ENCODE measurements at regions not wholly inside any gene's neighbourhood (a gene's known extent, or its start where the extent isn't known, plus 50 kb on each side); places are given as distances from the start of the nearest gene placed in this dataset.
"Not testable (repeated sequence)": the region's sequence is repeated elsewhere in the genome, so short reads cannot be mapped to it uniquely, and the experiment has no call there.

DNA sequence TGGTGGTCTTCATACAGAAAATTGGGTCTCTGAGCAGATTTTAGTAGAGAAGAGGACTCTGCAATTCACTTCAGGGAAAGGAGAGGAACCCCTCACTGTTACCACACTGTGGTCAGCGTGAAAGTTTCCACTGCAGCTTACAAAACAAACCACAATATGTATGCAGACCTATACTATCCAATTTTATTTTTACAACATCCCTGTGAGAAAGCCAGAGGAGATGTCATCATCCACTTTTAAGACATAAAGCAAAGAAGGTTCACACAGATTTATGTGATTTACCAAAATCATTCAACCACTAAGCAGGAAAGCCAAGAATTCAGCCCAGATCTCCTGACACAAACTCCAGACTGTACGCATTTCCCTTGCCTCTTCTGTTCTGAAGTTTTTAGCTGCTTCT lies 442.4 kb downstream of the FRK start:
- FAIRE-seq, result no peak

DNA sequence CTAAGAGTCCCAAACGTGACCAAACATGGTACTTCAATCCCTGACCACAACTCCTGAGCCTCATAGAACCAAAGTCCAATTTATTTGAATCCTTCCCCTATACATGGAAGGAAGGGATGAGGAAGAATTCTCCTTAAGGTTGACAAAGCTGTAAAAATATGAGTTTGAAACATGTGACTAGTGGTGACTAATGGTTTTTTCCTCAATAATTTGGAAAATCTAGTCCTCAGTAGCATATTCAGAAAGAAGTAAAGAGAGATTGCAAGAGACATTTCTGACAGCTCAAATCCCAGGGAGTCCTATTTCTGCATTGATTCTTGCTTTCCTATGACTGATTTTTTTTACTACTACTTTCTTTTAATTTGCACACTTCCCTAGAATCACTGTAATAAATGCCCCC lies 443.7 kb downstream of the FRK start:
- no peak for FAIRE-seq

DNA sequence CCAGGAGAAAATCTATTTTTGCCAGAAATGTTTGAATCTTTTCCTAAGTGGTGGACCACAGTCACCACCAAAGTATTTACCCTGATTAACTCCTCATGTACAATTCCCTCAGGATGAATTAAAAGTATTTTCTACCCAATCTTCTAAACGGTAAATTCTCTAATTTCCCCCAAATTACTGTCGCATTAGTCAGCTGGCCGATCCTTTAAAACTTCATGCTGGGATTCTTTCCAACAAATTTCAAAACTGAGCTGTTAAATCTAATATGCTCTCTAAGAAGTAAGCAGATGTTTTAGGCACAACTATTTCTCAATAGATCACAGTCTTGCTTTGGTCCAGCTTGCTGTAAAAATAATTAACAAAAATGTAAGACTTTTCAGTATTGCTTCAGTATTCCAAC lies 447.2 kb downstream of the FRK start:
- FAIRE-seq, result no peak

DNA sequence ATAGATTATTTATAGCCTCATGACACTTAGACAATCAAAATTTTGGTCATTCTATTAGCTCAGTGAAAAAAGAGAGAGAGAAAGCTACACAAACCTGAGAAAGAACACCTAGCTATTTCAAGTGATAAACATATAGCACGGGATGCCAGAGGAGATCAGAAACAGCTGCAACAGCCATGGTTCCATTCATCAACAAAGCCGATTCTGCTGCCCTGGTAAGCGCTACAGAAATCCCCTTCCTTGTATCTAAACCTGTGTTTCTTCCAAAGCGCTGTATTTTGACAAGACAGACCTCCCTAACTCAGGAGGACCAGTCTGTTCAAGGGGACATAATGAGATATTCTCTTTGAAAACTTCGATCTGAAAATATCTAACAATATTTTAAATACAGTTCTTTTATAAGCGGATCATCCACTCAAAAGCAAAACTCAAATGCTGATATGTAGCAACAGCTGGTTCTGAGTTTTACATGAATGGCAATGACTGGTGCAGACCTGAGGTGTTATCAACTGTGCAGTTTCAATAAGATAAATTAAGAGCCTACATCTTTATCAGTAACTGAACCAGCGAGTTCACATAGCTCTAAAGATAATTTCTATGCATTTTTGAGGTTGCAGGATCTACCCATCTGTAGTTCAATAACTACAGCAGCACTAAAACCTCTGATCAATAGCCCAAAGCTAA lies 447.8 kb downstream of the FRK start:
- FAIRE-seq, result no peak

DNA sequence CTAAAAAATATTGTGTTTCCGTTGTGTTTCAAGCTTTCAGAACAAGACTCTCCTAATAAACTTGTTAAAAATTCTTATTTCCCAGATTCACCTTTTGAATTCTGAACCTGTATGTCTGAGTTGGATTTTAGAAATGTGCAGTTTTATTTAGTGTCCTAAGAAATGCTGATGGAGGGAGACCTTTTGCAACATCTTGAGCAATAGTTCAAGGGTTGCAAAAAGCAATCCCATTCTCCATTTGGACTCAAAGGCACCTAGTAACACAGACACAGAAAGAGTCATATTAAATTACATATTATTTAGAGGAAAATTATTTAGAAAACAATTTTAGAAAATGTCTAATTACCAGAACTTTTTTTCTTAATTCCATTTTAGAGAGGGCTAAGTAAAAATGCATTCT lies 448.5 kb downstream of the FRK start:
- no peak for FAIRE-seq

DNA sequence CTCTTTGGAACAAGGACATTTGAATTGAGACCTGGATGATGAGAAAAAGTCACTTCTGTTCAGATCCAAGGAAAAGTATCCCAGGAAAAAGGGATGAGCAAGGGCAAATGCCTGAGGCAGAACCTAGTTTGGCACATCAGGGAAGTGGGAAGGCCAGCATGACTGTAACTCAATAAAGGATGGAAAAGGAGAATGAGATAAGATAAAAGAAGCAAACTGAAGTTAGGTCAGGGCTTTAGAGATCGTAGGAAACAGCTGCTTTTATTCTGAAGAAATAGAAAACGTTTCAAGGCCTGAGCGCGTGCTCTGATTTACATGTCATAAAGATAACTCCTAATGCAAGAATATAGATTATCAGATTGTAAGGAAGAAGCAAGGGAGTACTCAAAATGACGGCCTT lies 450.0 kb downstream of the FRK start:
- no peak for FAIRE-seq

DNA sequence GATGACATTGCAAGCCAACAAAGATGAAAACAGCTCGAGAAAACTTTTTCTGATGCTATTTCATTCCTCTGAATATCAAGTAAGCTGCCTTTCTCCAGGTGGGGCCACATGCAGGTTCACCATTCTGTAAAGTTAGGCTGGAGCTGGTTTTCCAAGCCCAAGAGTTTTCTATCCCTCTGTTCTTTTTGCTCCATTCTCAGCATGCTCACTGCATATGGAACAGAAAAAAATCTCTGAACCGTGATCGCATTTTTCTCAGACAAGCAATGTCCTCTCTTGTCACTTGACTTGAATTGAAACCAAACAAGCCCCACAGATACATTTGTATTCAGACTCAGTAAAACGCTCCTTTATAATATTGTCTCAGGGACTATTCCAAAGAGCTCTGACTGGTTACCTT lies 451.6 kb downstream of the FRK start:
- FAIRE-seq, result no peak

DNA sequence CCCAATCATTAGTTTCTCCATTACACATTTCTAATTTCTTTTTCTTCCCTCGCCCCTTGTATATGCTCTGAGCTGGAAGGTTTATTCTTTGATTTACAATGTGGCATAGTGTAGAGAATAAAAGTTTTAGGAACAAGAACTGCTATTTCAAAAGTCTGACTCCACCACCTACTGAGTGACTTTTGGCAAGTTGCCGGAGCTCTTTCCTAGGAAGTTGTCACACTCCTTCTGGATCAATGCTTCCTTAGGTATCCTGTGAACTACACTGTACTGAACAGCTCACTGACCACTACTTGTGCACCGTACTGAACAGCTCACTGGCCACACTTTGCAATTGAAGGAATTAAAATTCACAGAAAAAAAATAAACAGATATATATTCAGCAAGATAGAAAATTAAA lies 458.2 kb downstream of the FRK start:
- FAIRE-seq, result no peak

DNA sequence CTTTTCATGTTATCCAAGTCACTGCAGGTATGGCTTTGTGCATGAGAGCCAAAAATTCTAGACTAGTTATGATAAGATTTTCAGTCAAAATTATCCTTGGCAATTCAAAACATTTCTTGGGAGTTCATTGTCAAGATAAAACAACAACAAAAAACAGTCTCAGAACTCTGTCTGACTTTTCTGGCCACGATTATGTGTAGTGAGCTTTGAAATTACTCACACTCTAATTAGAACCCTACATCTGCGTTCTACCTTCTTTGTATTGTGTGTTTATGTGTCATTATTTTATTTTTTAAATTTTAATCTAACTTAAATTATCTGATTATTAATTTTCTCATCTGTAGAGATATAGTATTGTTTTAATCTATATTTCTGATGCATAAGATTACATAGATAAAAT lies 459.2 kb downstream of the FRK start:
- FAIRE-seq, result no peak

DNA sequence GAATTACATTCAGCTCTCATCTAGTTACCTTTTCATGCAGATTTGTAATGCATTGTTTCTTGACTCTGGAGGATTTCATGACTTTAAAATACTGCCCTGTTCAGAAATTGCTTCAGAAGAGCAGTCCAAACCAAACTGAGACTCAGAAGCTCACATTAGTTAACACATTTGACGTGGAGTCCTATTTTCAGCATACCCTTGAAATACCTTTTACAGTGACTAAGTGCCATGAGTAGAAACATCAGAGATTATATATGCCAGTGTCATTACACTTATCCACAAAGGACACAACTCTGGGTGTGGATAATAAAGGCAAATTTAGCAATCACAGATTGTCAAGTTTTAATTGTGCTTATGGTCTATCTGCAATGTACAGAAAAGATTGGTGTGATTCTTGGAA lies 459.6 kb downstream of the FRK start:
- no peak for FAIRE-seq

DNA sequence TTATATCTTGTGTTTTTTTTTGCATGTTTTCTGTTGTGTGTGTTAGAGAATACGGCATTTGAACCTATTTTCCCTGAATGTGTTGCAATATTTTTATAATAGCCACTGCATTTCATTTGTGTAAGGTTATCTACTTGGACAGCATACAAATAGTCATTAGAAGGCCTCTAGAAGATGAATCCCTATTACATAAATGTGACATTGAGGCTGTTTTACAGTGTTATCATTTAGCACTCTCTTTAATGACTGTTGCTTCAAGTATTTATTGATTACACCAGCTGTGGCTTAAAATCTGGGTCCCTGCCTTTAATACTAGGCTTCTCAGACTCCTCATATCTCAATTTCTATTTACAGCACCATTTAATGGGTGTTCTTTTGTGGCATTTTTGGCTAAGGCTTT lies 465.8 kb downstream of the FRK start:
- no peak for FAIRE-seq

DNA sequence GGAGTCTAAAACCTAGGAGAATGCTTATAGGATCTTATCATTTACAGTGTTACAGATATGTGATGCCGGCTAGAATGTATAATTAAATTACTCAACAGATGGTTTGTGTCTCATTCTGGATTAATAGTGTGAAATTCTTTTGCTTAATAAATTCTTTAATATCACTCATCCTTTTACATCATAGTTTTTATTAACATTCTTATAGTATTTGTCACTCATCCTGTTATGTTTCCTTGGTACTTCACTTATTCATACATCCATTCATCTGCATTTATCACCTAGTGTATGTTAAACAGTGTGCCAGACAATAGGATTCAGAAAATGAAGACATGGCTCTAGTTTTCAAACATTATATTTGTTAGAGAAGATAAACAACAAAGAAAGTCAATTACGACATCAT lies 468.7 kb downstream of the FRK start:
- no peak for FAIRE-seq

DNA sequence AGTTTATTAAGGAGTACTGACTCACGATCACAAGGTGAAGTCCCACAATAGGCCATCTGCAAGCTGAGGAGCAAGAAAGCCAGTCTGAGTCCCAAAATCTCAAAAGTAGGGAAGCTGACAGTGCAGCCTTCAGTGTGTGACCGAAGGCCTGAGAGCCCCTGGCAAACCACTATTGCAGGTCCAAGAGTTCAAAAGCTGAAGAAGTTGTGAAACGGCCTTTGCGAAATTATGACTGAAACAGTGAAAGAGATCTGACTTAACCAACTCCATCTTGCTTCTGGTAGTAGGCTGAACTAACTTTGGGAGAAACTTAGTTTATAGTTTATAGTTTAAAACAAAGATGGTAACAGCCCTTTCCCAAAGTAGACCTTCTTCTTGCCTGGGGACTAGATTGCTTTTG lies 471.6 kb downstream of the FRK start:
- FAIRE-seq, result not testable (repeated sequence)

DNA sequence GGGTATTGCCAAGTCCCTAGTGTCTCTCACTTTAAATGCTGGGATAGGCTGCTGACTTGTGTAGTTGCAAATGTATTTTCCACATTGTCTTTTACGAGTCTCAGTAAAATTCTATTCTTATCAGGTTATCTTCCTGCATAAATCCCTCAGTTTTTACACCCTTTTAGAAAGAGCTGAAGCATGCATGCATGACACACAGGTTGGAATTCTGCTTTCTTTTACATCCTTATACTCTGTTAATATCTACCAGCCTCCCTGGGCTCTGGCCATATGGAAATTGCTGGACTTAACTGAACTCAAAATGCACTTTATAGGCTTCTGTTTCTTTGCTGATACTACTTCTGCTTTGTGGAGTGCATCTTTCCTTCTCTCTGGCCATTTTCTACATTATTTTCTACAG lies 477.4 kb downstream of the FRK start:
- no peak for FAIRE-seq

DNA sequence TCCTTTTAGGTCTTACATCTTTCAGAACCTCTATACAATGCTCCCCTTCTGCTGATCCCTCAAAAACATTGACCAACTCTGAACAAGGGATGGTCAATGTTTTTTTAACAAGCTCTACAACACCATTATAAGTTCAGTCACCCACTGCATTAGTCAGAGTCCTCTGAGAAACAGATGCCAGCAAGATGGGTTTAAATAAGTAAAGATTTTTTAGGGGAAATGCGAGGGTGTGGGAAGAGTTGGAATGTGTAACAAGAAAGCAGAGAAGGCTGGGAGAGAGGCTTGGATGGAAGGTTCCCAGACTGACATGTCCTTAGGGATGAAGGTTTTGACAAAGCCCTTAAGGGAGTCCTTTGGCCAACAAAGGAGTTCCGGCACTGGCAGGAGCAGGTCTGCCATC lies 478.3 kb downstream of the FRK start:
- FAIRE-seq, result no peak

DNA sequence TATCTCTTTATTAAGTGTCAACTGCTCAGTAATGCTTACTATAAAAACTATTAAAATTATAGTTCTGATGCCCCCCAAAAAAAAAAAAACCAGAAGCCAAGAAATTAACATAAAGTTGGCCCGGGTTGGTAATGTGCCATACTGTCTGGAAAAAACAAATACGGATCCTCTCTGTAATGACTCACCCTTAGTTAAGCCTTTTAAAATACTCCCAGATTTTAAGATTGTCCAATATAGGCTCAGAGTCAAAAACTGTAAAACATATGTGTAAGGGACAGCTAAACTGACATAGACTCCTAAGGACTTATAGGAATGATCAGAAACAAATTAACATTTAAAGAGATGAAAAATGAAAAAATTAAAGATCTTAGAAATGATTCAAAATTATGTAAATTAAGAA lies 481.1 kb downstream of the FRK start:
- peak; percentile 78 for FAIRE-seq

DNA sequence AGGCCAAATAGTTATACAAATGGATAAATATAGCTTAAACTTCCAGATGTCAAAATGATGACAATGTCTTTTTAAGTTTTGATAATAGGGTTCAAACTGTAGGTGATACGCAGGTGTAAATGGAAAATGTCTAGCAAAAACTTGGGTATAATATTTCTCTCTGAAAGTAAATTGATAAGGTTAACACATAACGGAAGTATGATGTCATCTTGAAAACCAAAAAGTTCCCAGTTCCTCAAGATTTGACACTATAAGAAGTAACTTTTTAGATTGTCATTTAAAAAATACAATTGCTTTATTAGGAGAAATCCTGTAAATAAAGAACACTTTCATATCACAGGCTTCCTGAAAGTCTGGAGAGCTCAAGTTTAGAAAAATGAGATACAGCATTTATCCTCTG lies 483.4 kb downstream of the FRK start:
- no peak for FAIRE-seq

DNA sequence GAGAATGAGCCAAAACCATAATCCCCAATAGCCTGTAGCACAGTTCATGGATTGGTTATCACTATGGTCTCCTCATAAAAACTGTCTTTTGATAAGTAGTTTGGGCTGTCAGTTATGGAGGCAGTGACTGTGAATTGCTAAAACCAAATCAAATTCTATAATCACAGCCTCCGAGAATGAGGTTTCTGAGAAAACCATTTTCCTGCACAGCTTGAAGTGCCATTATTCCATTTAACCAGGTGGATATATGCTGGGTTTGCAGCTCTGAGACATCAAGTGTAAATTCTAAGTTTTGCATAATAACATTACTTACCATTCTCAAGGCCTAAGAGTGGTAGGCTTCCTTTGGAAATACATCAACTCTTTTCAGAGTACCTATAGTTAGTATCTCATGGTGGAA lies 485.4 kb downstream of the FRK start:
- FAIRE-seq, result no peak

DNA sequence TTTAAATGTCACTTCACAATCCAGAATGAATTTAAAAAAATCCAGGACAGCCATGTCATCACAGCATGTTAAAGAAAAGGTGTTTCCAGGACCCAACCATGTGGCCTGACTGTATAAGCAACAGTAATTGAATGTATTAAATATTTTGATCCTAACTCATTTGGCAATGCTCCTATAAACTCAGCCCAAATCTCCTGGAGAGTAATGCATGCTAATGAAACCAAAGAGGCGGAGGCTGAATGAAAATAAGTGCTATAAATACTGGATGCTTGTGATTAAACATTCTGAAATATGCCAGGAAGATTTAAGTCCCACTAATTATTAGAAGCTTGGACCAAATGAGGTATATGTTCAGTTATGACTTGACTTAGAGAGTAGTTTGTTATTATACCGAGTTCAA lies 486.8 kb downstream of the FRK start:
- no peak for FAIRE-seq

DNA sequence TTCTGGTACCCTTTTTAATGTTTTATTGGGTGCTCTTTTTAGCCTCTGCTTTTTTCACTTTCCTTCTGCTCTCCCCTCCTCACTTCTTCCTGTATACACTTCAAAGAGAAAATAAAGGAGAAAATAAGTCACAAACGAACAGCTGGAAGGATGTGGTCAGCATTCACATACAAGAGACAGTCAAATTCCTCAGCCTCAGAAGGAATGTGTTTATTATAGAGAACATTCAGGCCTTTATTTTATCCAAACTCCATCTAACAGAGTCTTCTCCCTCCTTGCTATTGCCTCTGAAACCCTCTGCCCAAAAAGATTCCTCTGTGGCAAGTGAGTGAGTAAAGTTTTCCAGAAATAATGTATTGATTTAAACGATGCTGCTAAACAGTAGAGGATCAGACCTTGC lies 490.4 kb downstream of the FRK start:
- no peak for FAIRE-seq

DNA sequence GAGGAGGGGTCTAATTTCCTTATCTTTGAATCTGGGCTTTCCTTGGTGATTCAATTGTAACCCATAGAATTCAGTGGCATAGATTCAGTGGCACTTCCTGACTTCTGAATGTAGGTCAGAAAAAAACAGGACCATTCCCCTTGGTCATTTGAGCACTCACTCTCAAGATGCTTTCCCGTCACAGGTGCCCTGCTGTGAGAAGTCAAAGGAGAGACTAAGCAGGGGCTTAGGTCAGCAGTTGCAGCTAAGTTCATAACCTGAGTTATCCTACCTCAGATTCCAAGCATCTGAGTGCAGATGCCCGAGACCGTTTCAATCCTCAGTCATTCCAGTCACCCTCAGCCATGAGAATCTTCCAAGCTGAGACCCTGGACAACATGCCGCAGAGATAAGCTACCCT lies 506.6 kb downstream of the FRK start:
- no peak for FAIRE-seq

DNA sequence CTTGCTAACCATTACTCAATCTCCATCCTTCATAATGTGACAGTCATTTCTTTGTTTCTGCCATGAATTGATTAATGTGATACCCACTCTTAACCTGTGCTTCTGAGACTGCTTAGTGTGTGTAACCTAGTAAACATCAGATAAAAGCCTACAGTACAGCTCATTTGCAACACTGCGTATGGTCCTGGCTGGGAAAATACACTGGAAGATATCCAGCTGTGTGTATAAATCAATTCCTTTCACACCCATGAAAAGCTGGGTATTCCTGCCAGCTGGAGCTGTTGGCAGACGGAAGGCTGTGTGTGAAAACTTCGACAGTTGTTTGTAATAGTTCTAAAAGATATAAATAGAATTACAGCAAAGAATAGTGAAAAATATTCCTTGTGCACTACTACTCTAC lies 509.2 kb downstream of the FRK start:
- no peak for FAIRE-seq

DNA sequence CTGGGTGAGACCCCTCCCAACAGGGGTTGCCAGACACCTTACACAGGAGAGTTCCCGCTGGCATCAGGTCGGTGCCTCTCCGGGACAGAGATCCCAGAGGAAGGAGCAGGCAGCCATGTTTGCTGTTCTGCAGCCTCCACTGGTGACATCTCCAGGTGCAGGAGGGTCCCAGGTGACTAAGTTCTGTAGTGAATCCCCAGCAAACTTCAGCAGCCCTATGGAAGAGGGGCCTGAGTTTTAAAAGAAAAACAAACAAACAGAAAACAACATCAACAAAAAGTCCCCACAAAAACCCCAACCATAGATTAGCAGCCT lies 515.1 kb downstream of the FRK start:
- FAIRE-seq, result no peak

DNA sequence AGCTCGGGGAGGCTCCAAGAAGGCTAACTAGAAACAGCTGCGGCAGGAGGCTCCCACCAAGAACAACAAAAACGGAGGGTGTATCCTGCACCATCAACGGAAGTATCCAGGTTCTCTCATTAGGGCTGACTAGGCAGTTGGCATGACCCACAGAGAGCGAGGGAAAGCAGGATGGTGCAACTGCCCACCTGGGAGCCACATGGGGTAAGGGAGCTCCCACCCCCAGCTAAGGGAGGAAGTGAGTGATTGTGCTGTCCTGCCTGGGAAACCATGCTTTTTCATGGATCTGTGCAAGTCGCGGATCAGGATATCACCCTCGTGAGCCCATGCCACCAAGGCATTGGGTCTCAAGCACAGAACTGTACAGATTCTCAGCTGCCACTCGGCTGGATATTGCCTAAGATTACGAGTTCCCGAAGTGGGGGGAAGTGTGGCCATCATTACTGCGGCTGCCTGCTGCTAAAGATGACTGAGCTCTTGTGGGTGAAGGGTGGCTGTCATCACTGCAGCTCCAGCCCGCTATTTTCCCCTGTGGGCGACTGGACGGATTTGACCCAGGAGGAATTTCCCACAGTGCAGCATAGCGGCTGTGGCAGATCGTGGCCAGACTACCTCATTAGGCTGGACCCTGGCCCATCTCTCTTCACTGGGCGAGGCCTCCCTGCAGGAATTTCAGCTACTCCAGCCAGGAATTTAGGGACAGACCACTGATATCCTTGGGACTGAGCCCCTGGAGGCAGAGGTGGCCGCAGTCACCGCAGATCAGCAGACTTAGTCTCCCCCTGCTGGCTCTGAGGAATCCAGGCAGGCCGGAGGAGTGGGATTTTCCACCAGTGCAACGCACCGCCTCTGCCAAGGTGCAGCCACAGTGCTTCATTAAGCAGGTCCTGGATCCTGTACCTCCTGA lies 515.7 kb downstream of the FRK start:
- FAIRE-seq, result no peak

Measured in G401.6 (cell line).